ENCODE measurements at regions not wholly inside any gene's neighbourhood (a gene's known extent, or its start where the extent isn't known, plus 50 kb on each side); places are given as distances from the start of the nearest gene placed in this dataset.

DNA sequence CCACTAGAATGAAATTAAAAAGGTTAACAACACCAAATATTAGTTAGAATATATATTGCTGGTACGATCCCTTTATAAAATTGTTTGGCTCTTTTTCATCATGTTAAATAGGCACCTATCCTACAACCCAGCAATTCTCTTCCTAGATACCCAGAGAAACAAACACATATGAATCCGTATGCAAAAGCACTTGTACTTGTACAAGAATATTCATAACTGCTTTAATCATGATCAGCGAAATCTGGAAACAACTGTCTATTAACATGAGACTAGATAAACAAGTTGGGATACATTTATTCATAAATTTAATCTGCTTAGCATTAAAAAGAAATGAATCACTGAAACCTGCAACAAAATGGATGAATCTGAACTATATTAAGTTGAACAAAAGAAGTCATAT lies 113.7 kb upstream of the MAP1B start:
- TF ChIP-seq, protein P1, sequence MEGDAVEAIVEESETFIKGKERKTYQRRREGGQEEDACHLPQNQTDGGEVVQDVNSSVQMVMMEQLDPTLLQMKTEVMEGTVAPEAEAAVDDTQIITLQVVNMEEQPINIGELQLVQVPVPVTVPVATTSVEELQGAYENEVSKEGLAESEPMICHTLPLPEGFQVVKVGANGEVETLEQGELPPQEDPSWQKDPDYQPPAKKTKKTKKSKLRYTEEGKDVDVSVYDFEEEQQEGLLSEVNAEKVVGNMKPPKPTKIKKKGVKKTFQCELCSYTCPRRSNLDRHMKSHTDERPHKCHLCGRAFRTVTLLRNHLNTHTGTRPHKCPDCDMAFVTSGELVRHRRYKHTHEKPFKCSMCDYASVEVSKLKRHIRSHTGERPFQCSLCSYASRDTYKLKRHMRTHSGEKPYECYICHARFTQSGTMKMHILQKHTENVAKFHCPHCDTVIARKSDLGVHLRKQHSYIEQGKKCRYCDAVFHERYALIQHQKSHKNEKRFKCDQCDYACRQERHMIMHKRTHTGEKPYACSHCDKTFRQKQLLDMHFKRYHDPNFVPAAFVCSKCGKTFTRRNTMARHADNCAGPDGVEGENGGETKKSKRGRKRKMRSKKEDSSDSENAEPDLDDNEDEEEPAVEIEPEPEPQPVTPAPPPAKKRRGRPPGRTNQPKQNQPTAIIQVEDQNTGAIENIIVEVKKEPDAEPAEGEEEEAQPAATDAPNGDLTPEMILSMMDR (IDR thresholded peaks at IDR 0.05; ENCODE audit: low read length), result no peak
- no peak for TF ChIP-seq EZH2 (IDR thresholded peaks at IDR 0.05; ENCODE audit: borderline replicate concordance, low read length)

All from OCI-LY1 (cell line).